Activated CD8-positive, alpha-beta T cell treated with anti-CD3 and anti-CD28 coated beads for 36 hours (primary cell): ENCODE measurements at regions not wholly inside any gene's neighbourhood (a gene's known extent, or its start where the extent isn't known, plus 50 kb on each side); places are given as distances from the start of the nearest gene placed in this dataset.
A peak's percentile ranks its signal among the peaks of the same experiment; 100 is the strongest.
"Not testable (repeated sequence)": the region's sequence is repeated elsewhere in the genome, so short reads cannot be mapped to it uniquely, and the experiment has no call there.

Source experiments
- ATAC-seq: fragments of 200-7000 bp; cut with Tn5 transposase; one replicate; pipeline ENCODE4 v1.10.0; 2021; ENCODE audit warnings: mild to moderate bottlenecking, moderate library complexity
- CTCF ChIA-PET: fragments of 350-600 bp; sonication (Branson Sonifier 250); formaldehyde crosslinking; loops from one replicate; lab custom pipeline; 2021; ENCODE audit warnings: antibody characterized with exemption; lab: Charles Lee
- POLR2A ChIA-PET: fragments of 350-600 bp; sonication (Branson Sonifier 250); formaldehyde crosslinking; loops from one replicate; lab custom pipeline; 2021; ENCODE audit warnings: antibody characterized with exemption; lab: Charles Lee
- DNase-seq: peaks from one replicate; pipeline ENCODE4 v3.0.0-alpha.2; 2020
- H3K27ac Mint-ChIP-seq: one replicate; pipeline ENCODE4 v1.8.0; 2021; ENCODE audit warnings: mild to moderate bottlenecking, mixed read lengths
- H3K27me3 Mint-ChIP-seq: one replicate; pipeline ENCODE4 v1.8.0; 2021; ENCODE audit warnings: mixed read lengths
- H3K36me3 Mint-ChIP-seq: one replicate; pipeline ENCODE4 v1.8.0; 2021; ENCODE audit warnings: low read depth, mixed read lengths
- H3K4me1 Mint-ChIP-seq: one replicate; pipeline ENCODE4 v1.8.0; 2021; ENCODE audit warnings: low read depth, mixed read lengths
- H3K4me3 Mint-ChIP-seq: one replicate; pipeline ENCODE4 v1.8.0; 2021; ENCODE audit warnings: mild to moderate bottlenecking, moderate library complexity, mixed read lengths
- H3K9me3 Mint-ChIP-seq: one replicate; pipeline ENCODE4 v1.8.0; 2021; ENCODE audit warnings: mixed read lengths
- intact Hi-C: fragments of 100-400 bp; cut with micrococcal nuclease; formaldehyde crosslinking; loops from one replicate; pipeline ENCODE4 v1.10.0; 2022
- TF ChIP-seq, protein P1 (sequence below): fragments of 200-600 bp; IDR thresholded peaks from one replicate; pipeline ENCODE4 v1.8.0; 2022; ENCODE audit warnings: antibody characterized with exemption, mild to moderate bottlenecking

DNA sequence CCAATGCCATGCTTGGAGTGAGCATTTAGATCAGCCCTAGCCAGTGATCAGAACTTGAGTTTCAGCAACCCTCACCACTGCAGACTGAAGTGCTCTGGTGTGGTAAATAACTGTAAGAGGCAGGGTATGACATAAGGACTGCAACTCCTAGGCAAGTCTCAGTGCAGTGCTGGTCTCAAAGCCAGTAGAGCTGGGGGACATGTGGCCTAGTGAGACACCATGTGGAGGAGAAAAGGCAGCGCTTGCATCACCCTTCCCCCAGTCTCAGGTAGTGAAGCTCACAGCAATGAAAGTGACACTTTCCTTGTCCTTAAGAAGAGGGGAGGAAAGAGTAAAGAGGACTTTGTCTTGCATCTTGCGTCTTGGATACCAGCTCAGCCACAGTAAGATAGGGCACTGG is 386.8 kb upstream of the POT1 start:
- H3K4me1 Mint-ChIP-seq, result no peaks in the 10 kb centered on the region
- peak; percentile 2 for DNase-seq
- no peak for ATAC-seq
- intact Hi-C loops, result no loop called here
- no peaks in the 10 kb centered on the region for H3K36me3 Mint-ChIP-seq
- no peak overlapping the region for H3K4me3 Mint-ChIP-seq
- no peaks in the 10 kb centered on the region for H3K27me3 Mint-ChIP-seq
- ChIA-PET CTCF (no interaction called here), POLR2A (no interaction called here)
- H3K9me3 Mint-ChIP-seq, result peaks cover 14% of the 10 kb centered on the region
- TF ChIP-seq, protein P1, sequence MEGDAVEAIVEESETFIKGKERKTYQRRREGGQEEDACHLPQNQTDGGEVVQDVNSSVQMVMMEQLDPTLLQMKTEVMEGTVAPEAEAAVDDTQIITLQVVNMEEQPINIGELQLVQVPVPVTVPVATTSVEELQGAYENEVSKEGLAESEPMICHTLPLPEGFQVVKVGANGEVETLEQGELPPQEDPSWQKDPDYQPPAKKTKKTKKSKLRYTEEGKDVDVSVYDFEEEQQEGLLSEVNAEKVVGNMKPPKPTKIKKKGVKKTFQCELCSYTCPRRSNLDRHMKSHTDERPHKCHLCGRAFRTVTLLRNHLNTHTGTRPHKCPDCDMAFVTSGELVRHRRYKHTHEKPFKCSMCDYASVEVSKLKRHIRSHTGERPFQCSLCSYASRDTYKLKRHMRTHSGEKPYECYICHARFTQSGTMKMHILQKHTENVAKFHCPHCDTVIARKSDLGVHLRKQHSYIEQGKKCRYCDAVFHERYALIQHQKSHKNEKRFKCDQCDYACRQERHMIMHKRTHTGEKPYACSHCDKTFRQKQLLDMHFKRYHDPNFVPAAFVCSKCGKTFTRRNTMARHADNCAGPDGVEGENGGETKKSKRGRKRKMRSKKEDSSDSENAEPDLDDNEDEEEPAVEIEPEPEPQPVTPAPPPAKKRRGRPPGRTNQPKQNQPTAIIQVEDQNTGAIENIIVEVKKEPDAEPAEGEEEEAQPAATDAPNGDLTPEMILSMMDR, result no peak
- no peak overlapping the region for H3K27ac Mint-ChIP-seq

DNA sequence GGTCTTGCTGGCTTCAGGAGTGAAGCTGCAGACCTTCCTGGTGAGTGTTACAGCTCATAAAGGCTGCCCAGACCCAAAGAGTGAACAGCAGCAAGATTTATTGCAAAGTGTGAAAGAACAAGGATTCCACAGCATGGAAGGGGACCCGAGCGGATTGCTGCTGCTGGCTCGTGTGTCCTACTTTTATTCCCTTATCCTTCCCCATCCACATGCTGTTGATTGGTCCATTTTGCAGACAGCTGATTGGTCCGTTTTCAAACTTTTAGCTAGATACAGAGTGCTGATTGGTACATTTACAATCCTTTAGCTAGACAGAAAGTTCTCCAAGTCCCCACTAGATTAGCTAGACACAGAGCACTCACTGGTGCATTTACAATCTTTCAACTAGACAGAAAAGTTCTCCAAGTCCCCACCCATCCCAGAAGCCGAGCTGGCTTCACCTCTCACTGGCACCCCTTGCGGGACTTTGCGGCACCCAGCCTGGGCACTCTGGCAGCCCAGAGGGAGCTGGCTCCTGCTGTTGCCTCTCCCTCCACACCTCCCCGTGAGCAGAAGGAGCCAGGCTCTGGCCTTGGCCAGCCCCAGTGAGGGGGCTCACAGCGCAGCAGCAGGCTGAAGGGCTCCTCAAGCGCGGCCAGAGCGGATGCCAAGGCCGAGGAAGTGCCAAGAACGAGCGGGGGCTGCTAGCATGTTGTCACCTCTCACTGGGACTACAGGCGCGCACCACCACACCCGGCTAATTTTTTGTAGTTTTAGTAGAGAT is 369.6 kb upstream of the POT1 start:
- DNase-seq (no peak), ATAC-seq (no peak)
- Mint-ChIP-seq H3K27ac (no peak overlapping the region), H3K36me3 (no peaks in the 10 kb centered on the region), H3K4me1 (no peaks in the 10 kb centered on the region), H3K4me3 (no peak overlapping the region), H3K9me3 (peaks cover 2% of the 10 kb centered on the region), H3K27me3 (no peaks in the 10 kb centered on the region)
- ChIA-PET CTCF (no interaction called here), POLR2A (no interaction called here)
- TF ChIP-seq, protein P1, result no peak
- intact Hi-C loops, result no loop called here

DNA sequence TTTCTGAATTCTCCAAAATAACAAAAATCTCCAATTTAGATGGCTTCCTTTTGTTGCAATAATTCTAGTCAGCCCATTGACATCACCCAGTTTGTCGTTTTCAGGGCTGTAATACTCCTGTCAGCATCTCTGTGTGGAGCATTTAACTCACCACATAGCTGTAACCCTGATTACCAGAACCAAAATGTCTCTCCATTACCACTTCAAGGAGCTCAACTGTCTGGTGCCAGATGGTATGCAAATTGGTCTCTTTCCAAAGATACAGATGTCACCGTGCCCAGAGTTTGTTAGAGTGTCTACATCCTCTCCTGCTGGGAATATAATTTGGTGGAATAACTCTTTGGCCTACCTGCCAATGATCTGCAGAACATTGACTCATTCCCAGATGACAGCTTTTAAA is 350.3 kb upstream of the POT1 start:
- intact Hi-C loops, result no loop called here
- Mint-ChIP-seq H3K27me3 (no peaks in the 10 kb centered on the region), H3K4me3 (no peak overlapping the region), H3K9me3 (peaks cover 5% of the 10 kb centered on the region), H3K36me3 (no peaks in the 10 kb centered on the region), H3K27ac (no peak overlapping the region), H3K4me1 (no peaks in the 10 kb centered on the region)
- DNase-seq (no peak), ATAC-seq (no peak)
- TF ChIP-seq, protein P1, result no peak
- POLR2A ChIA-PET, result no interaction called here
- CTCF ChIA-PET, result no interaction called here

DNA sequence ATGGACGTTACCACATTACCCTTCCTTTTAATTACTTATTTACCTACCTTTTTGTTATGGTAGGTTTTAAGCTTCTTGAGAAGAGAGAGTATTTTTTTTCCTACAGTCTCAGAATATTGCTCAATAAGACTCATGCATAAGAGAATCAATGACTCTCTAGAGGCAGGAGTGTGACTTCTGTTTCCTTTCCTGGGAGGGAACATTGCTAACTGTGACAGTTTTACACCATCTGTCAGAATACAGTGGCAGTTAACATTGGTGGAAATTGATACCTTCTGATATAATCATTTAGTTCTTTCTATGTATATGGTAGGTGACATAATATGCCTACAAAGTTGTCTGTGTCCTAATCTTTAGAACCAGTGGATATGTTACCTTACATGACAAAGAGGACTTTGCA is 348.7 kb upstream of the POT1 start:
- Mint-ChIP-seq H3K4me3 (no peak overlapping the region), H3K4me1 (no peaks in the 10 kb centered on the region), H3K36me3 (no peaks in the 10 kb centered on the region), H3K9me3 (peaks cover 7% of the 10 kb centered on the region), H3K27ac (no peak overlapping the region), H3K27me3 (no peaks in the 10 kb centered on the region)
- ChIA-PET CTCF (no interaction called here), POLR2A (no interaction called here)
- DNase-seq, result no peak
- ATAC-seq, result no peak
- intact Hi-C loops, result no loop called here
- TF ChIP-seq, protein P1, result no peak

DNA sequence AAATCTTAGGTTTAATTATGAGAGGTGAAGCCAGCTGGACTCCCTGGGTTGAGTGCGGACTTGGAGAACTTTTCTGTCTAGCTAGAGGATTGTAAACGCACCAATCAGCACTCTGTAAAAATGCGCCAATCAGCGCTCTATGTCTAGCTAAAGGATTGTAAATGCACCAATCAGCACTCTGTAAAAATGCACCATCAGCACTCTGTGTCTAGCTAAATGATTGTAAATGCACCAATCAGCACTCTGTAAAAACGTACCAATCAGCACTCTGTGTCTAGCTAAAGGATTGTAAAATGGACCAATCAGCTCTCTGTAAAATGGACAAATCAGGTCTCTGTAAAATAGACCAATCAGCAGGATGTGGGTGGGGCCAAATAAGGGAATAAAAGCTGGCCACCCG is 345.1 kb upstream of the POT1 start:
- ATAC-seq, H3K27ac Mint-ChIP-seq, intact Hi-C loops, DNase-seq, H3K4me1 Mint-ChIP-seq, POLR2A ChIA-PET, CTCF ChIA-PET, H3K36me3 Mint-ChIP-seq, H3K27me3 Mint-ChIP-seq, H3K4me3 Mint-ChIP-seq: not testable (repeated sequence)
- peaks cover 10% of the 10 kb centered on the region for H3K9me3 Mint-ChIP-seq

DNA sequence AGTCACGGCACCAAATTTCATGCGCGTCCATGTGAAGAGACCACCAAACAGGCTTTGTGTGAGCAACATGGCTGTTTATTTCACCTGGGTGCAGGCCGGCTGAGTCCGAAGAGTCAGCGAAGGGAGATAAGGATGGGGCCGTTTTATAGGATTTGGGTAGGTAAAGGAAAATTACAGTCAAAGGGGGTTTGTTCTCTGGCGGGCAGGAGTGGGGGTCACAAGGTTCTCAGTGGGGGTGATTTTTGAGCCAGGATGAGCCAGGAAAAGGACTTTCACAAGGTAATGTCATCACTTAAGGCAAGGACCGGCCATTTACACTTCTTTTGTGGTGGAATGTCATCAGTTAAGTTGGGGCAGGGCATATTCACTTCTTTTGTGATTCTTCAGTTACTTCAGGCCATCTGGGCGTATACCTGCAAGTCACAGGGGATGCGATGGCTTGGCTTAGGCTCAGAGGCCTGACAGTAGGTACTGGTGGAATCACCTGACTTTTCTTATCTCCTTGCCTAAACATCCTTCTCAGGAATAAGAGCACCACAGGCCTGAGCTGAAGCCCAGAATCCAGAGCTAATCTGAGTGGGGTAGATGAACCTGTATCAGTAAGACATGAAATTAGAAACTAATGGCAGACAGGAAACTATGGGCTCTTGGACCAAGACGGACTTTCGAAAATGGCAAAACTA is 334.7 kb upstream of the POT1 start:
- H3K27ac Mint-ChIP-seq, H3K4me3 Mint-ChIP-seq, CTCF ChIA-PET, H3K36me3 Mint-ChIP-seq, ATAC-seq, H3K4me1 Mint-ChIP-seq, DNase-seq, H3K27me3 Mint-ChIP-seq, H3K9me3 Mint-ChIP-seq, intact Hi-C loops, POLR2A ChIA-PET: not testable (repeated sequence)

DNA sequence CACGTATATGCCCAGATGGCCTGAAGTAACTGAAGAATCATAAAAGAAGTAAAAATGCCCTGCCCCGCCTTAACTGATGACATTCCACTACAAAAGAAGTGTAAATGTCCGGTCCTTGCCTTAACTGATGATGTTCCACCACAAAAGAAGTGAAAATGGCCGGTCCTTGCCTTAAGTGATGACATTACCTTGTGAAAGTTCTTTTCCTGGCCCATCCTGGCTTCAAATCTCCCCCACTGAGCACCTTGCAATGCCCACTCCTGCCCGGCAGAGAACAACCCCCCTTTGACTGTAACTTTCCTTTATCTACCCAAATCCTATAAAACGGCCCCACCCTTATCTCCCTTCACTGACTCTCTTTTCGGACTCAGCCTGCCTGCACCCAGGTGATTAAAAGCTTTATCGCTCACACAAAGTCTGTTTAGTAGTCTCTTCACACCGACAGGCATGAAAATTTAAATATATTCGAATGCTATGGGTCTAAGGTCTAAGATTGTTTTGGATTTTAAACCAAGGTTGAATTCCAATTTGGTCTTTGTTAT is 329.3 kb upstream of the POT1 start:
- H3K4me1 Mint-ChIP-seq, H3K27me3 Mint-ChIP-seq, H3K9me3 Mint-ChIP-seq, H3K27ac Mint-ChIP-seq, DNase-seq, ATAC-seq, POLR2A ChIA-PET, intact Hi-C loops, H3K36me3 Mint-ChIP-seq, CTCF ChIA-PET, H3K4me3 Mint-ChIP-seq: not testable (repeated sequence)
